Ishikawa (cell line): ENCODE measurements at regions not wholly inside any gene's neighbourhood (a gene's known extent, or its start where the extent isn't known, plus 50 kb on each side); places are given as distances from the start of the nearest gene placed in this dataset.

Experiments
- CEBPB ChIP-seq: IDR thresholded peaks from 2 replicates; pipeline ENCODE4 v1.6.1; 2012
- CREB1 ChIP-seq: IDR thresholded peaks from 2 replicates; pipeline ENCODE4 v1.6.1; 2012; ENCODE audit warnings: low read depth
- EGR1 ChIP-seq: IDR thresholded peaks from 2 replicates; pipeline ENCODE4 v1.6.1; 2012
- EP300 ChIP-seq: IDR thresholded peaks from 2 replicates; pipeline ENCODE4 v1.6.1; 2012; ENCODE audit warnings: borderline replicate concordance
- FOXM1 ChIP-seq: IDR thresholded peaks from 2 replicates; pipeline ENCODE4 v1.6.1; 2012; ENCODE audit warnings: low read depth, borderline replicate concordance
- NFIC ChIP-seq: IDR thresholded peaks from 2 replicates; pipeline ENCODE4 v1.6.1; 2012
- RAD21 ChIP-seq: IDR thresholded peaks from 2 replicates; pipeline ENCODE4 v1.6.1; 2012; ENCODE audit warnings: low read depth
- TAF1 ChIP-seq: IDR thresholded peaks from 2 replicates; pipeline ENCODE4 v1.6.1; 2012; ENCODE audit warnings: low read depth, mild to moderate bottlenecking
- TCF12 ChIP-seq: IDR thresholded peaks from 2 replicates; pipeline ENCODE4 v1.6.1; 2012; ENCODE audit warnings: low read depth
- TEAD4 ChIP-seq: IDR thresholded peaks from 2 replicates; pipeline ENCODE4 v1.6.1; 2012
- YY1 ChIP-seq: IDR thresholded peaks from 2 replicates; pipeline ENCODE4 v1.6.1; 2012; ENCODE audit warnings: low read depth
- ZBTB7A ChIP-seq: IDR thresholded peaks from 2 replicates; pipeline ENCODE4 v1.6.1; 2012; ENCODE audit warnings: low read depth
- TF ChIP-seq, protein P1 (sequence below): IDR thresholded peaks from 2 replicates; pipeline ENCODE4 v1.6.1; 2012
- TF ChIP-seq, protein P2 (sequence below): IDR thresholded peaks from 2 replicates; pipeline ENCODE4 v1.6.1; 2012
- TF ChIP-seq, protein P3 (sequence below): IDR thresholded peaks from 2 replicates; pipeline ENCODE4 v1.6.1; 2012; ENCODE audit warnings: low read depth, mild to moderate bottlenecking

DNA sequence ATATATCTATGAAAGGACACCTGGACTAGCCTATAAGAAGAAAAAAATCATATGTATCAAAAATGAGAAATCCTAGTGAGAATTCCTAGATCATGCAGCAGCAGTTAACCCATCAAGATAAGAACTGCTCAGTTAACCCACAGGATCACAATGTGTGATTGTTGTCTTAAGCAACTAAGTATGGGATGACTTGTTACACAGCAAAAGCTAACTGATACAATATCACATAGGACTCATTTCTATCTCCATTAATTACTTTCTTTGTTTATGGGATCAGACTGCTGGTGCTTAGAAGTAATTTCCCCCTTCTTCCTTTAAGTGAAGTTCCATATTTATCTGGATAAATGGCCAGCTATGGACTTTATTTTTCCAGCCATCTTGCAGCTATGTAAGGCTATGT lies 280.8 kb upstream of the MARCKS start:
- TF ChIP-seq NFIC, result no peak
- TF ChIP-seq YY1, result no peak
- no peak for TF ChIP-seq EP300
- no peak for TF ChIP-seq RAD21
- TF ChIP-seq EGR1, result no peak

DNA sequence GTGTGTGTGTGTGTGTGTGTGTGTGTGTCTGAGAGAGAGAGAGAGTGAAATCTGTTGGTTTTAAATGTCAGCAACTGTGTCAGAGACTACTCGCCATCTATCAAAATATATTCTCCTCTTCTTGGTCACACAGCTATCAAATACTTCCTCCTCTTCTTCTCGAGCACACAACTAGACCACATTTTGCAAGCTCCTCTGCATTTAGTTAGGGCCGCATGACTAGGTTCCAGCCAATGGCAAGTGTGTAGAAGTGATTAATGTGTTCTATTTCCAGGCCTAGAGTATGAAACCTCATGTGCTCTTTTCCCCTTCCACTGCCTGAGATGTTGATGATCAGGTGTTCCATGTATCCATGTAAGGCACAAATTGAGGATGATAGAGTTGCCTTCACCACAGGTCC lies 278.5 kb upstream of the MARCKS start:
- TF ChIP-seq EGR1 (no peak), FOXM1 (no peak), EP300 (no peak), RAD21 (no peak), CREB1 (no peak), TCF12 (no peak), NFIC (no peak), ZBTB7A (no peak), YY1 (no peak), TEAD4 (no peak), TAF1 (no peak), CEBPB (no peak)
- TF ChIP-seq, protein P1, sequence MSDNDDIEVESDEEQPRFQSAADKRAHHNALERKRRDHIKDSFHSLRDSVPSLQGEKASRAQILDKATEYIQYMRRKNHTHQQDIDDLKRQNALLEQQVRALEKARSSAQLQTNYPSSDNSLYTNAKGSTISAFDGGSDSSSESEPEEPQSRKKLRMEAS, result no peak
- TF ChIP-seq, protein P2, sequence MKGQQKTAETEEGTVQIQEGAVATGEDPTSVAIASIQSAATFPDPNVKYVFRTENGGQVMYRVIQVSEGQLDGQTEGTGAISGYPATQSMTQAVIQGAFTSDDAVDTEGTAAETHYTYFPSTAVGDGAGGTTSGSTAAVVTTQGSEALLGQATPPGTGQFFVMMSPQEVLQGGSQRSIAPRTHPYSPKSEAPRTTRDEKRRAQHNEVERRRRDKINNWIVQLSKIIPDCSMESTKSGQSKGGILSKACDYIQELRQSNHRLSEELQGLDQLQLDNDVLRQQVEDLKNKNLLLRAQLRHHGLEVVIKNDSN, result no peak
- TF ChIP-seq, protein P3, sequence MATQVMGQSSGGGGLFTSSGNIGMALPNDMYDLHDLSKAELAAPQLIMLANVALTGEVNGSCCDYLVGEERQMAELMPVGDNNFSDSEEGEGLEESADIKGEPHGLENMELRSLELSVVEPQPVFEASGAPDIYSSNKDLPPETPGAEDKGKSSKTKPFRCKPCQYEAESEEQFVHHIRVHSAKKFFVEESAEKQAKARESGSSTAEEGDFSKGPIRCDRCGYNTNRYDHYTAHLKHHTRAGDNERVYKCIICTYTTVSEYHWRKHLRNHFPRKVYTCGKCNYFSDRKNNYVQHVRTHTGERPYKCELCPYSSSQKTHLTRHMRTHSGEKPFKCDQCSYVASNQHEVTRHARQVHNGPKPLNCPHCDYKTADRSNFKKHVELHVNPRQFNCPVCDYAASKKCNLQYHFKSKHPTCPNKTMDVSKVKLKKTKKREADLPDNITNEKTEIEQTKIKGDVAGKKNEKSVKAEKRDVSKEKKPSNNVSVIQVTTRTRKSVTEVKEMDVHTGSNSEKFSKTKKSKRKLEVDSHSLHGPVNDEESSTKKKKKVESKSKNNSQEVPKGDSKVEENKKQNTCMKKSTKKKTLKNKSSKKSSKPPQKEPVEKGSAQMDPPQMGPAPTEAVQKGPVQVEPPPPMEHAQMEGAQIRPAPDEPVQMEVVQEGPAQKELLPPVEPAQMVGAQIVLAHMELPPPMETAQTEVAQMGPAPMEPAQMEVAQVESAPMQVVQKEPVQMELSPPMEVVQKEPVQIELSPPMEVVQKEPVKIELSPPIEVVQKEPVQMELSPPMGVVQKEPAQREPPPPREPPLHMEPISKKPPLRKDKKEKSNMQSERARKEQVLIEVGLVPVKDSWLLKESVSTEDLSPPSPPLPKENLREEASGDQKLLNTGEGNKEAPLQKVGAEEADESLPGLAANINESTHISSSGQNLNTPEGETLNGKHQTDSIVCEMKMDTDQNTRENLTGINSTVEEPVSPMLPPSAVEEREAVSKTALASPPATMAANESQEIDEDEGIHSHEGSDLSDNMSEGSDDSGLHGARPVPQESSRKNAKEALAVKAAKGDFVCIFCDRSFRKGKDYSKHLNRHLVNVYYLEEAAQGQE, result no peak

DNA sequence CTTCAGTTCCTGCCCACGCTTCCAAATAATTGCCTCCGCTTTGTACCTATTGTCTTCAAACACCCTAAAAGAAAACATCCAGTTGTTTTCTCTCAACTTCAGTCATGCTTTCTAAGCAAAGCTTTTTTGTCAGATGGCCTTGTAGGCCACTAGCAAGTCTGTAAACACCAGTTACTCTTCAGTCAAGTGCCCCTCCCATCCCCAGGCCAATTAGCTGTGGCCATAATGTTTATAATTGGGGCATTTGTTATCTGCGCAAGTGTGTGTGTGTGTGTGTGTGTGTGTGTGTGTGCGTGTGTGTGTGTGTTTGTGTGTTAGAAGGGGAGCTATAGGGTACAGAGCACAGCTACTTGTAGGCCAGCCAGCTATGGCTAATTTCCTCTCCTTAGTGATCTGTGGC lies 272.4 kb upstream of the MARCKS start:
- TF ChIP-seq YY1, result no peak
- TF ChIP-seq ZBTB7A, result no peak
- TF ChIP-seq, protein P2, result no peak
- no peak for TF ChIP-seq FOXM1
- TF ChIP-seq EGR1, result no peak
- TF ChIP-seq RAD21, result no peak
- no peak for TF ChIP-seq TCF12
- TF ChIP-seq CEBPB, result no peak
- TF ChIP-seq EP300, result no peak
- no peak for TF ChIP-seq TAF1
- TF ChIP-seq NFIC, result no peak
- TF ChIP-seq, protein P1, result no peak
- no peak for TF ChIP-seq TEAD4
- TF ChIP-seq CREB1, result no peak

DNA sequence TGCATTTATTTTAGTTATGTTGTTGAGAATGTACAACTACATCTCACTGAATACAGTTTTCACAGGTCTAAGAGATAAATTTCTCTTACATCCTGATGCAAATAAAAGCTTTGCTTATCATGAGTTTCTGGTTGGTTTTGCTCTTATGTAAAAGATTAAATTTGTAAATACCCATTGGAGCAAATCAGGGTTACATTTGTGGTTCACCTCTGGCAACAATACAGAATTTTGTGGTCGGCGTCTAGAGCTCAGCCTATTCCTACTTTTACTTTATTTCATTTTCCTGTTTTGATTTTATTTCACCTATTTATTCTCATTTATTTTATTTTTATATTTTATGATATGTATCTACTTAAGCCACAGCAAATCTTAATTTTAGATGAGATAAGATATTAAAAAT lies 271.9 kb upstream of the MARCKS start:
- TF ChIP-seq, protein P1, result no peak
- TF ChIP-seq FOXM1 (no peak), ZBTB7A (no peak), TAF1 (no peak)

DNA sequence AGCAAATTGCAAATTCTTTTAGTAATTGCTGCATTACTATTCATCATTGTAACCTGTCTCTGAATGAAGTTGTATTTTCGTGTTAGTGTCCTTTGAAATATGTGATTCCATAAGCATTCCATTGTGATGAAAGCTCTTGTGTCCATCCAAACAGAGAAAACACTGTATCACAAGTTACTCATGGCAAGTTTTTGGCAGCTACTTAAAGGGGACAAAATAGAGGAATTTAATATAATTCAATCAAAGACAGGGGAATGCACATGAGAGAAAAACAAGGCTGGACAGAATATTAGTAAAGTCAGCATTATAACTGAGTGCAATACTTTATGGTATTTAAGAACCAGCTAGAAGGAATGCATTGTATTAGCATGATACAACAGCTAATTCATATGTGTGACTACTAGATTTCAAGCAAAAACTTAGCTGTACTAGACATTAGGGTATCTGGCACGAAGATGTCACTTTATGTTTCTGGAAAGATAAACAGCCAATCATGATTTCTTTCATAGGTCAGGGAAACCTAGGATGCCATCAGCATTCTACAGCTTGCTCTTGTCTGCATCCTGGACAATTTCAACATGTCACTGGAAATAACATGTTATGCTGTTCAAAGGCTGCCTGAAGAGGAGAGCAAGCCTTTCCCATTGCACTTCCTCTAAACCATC lies 270.6 kb upstream of the MARCKS start:
- TF ChIP-seq NFIC (no peak), RAD21 (no peak), TEAD4 (no peak), YY1 (no peak), TCF12 (no peak), FOXM1 (no peak), CEBPB (no peak), TAF1 (no peak), EP300 (no peak)
- TF ChIP-seq, protein P1, result no peak

DNA sequence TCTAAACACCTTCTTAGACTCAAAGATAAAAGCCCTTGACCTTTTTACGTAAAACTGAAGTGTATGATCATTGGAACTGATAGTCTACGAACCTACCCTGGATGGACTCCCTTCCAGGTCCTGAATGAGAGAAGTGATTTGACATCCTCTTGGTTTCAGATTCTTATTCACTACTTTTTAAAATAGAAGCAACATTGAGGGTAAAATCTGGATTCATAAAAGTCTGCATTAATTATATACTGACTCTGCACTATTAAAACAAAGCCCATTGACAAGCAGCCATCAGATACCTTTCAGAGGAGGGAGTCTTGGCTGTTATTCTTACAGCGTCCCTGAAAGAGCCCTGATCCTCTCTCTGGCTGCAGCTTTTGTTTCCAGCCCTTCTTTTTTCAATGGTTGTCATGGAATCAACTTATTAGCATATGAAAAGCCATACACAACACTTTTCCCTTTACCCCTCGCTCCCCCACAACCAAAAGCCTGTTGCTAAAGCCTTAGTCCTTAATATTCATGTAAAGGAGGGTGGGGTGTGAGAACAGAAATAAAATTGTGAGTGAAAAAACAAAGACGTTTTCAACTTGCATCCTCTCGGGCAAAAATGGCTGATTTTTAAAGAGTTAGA lies 270.0 kb upstream of the MARCKS start:
- no peak for TF ChIP-seq TCF12
- TF ChIP-seq YY1, result no peak
- TF ChIP-seq, protein P1, result no peak
- no peak for TF ChIP-seq RAD21
- TF ChIP-seq TEAD4, result no peak
- no peak for TF ChIP-seq EGR1
- no peak for TF ChIP-seq EP300
- no peak for TF ChIP-seq CREB1
- TF ChIP-seq, protein P2, result no peak
- no peak for TF ChIP-seq FOXM1
- TF ChIP-seq ZBTB7A, result no peak
- TF ChIP-seq TAF1, result no peak
- no peak for TF ChIP-seq NFIC
- TF ChIP-seq, protein P3, result no peak
- TF ChIP-seq CEBPB, result no peak
